ENCODE measurements at regions not wholly inside any gene's neighbourhood (a gene's known extent, or its start where the extent isn't known, plus 50 kb on each side); places are given as distances from the start of the nearest gene placed in this dataset.

DNA sequence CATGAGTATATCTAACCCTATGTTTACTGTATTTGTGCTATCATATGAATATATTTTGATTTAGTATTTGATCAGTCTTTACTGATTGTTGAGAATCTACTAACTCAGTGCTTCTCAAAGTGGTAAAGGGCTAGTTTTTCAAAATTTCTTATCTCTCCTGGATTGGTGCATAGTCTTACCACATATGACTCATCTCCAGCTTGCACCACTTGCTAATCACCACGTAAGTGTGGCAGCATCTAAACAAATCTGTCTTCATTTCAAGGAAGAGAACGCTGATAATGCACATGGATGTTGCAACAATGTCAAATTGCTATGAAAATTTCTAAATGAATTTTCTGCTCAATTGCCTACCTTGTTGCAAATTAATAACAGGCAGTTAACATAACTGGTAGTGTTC is 299.5 kb downstream of the PAX1 start:
- no peak for TF ChIP-seq POLR2A (IDR thresholded peaks at IDR 0.05)
- TF ChIP-seq, protein P1, sequence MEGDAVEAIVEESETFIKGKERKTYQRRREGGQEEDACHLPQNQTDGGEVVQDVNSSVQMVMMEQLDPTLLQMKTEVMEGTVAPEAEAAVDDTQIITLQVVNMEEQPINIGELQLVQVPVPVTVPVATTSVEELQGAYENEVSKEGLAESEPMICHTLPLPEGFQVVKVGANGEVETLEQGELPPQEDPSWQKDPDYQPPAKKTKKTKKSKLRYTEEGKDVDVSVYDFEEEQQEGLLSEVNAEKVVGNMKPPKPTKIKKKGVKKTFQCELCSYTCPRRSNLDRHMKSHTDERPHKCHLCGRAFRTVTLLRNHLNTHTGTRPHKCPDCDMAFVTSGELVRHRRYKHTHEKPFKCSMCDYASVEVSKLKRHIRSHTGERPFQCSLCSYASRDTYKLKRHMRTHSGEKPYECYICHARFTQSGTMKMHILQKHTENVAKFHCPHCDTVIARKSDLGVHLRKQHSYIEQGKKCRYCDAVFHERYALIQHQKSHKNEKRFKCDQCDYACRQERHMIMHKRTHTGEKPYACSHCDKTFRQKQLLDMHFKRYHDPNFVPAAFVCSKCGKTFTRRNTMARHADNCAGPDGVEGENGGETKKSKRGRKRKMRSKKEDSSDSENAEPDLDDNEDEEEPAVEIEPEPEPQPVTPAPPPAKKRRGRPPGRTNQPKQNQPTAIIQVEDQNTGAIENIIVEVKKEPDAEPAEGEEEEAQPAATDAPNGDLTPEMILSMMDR (IDR thresholded peaks at IDR 0.05) = no peak

All from body of pancreas (tissue), 4 donors.